ENCODE measurements at regions not wholly inside any gene's neighbourhood (a gene's known extent, or its start where the extent isn't known, plus 50 kb on each side); places are given as distances from the start of the nearest gene placed in this dataset.

GRCh38 chr5:145510769-145511168 is 324.4 kb downstream of the PRELID2 start:
- ATAC-seq: no peak

GRCh38 chr5:145510324-145510723 is 324.8 kb downstream of the PRELID2 start:
- DNase-seq (ENCODE audit: low spot score) (no peak), ATAC-seq (no peak)

More at GRCh38 chr5:145510769-145511168, 324.4 kb downstream of the PRELID2 start:
- DNase-seq (ENCODE audit: low spot score): no peak

- DNase-seq (ENCODE audit: low spot score) (no peak), ATAC-seq (no peak)
Observed at GRCh38 chr5:145509336-145510136, 325.6 kb downstream of the PRELID2 start.

GRCh38 chr5:145506185-145506850 is 328.8 kb downstream of the PRELID2 start:
- DNase-seq (ENCODE audit: low spot score): no peak
- no peak for ATAC-seq

GRCh38 chr5:145502906-145503305 is 332.2 kb downstream of the PRELID2 start:
- ATAC-seq: no peak

GRCh38 chr5:145500710-145501109 is 334.4 kb downstream of the PRELID2 start:
- DNase-seq (ENCODE audit: low spot score) (no peak), ATAC-seq (no peak)

More at GRCh38 chr5:145502906-145503305, 332.2 kb downstream of the PRELID2 start:
- no peak for DNase-seq (ENCODE audit: low spot score)

GRCh38 chr5:145499483-145499882 is 335.7 kb downstream of the PRELID2 start:
- no peak for DNase-seq (ENCODE audit: low spot score)
- ATAC-seq: no peak

GRCh38 chr5:145497052-145497451 is 338.1 kb downstream of the PRELID2 start:
- ATAC-seq: no peak
- DNase-seq (ENCODE audit: low spot score): no peak

GRCh38 chr5:145495741-145496140 is 339.4 kb downstream of the PRELID2 start:
- ATAC-seq: no peak
- no peak for DNase-seq (ENCODE audit: low spot score)

GRCh38 chr5:145495196-145495595 is 339.9 kb downstream of the PRELID2 start:
- ATAC-seq: no peak
- no peak for DNase-seq (ENCODE audit: low spot score)

- DNase-seq (ENCODE audit: low spot score) (no peak), ATAC-seq (no peak)
Observed at GRCh38 chr5:145493435-145493834, 341.7 kb downstream of the PRELID2 start.

GRCh38 chr5:145489516-145489915 is 345.6 kb downstream of the PRELID2 start:
- no peak for DNase-seq (ENCODE audit: low spot score)
- no peak for ATAC-seq

- ATAC-seq (no peak), DNase-seq (ENCODE audit: low spot score) (no peak)
Observed at GRCh38 chr5:145484158-145484557, 351.0 kb downstream of the PRELID2 start.

- DNase-seq (ENCODE audit: low spot score): no peak
- ATAC-seq: no peak
Observed at GRCh38 chr5:145483212-145483611, 351.9 kb downstream of the PRELID2 start.

GRCh38 chr5:145479857-145480256 is 355.3 kb downstream of the PRELID2 start:
- DNase-seq (ENCODE audit: low spot score): no peak
- ATAC-seq: no peak

- DNase-seq (ENCODE audit: low spot score): no peak
- ATAC-seq: no peak
Observed at GRCh38 chr5:145479271-145479670, 355.9 kb downstream of the PRELID2 start.

- ATAC-seq (no peak), DNase-seq (ENCODE audit: low spot score) (no peak)
Observed at GRCh38 chr5:145478651-145479050, 356.5 kb downstream of the PRELID2 start.

- ATAC-seq: no peak
- DNase-seq (ENCODE audit: low spot score): no peak
Observed at GRCh38 chr5:145473042-145473642, 362.0 kb downstream of the PRELID2 start.

- no peak for ATAC-seq
Observed at GRCh38 chr5:145471831-145472612, 363.1 kb downstream of the PRELID2 start.

GRCh38 chr5:145471026-145471425 is 364.1 kb downstream of the PRELID2 start:
- no peak for ATAC-seq

More at GRCh38 chr5:145471831-145472612, 363.1 kb downstream of the PRELID2 start:
- no peak for DNase-seq (ENCODE audit: low spot score)

GRCh38 chr5:145470396-145470979 is 364.7 kb downstream of the PRELID2 start:
- no peak for DNase-seq (ENCODE audit: low spot score)
- ATAC-seq: no peak

More at GRCh38 chr5:145471026-145471425, 364.1 kb downstream of the PRELID2 start:
- DNase-seq (ENCODE audit: low spot score): no peak

Measured in left lobe of liver (tissue), 2 donors.